ENCODE measurements at regions not wholly inside any gene's neighbourhood (a gene's known extent, or its start where the extent isn't known, plus 50 kb on each side); places are given as distances from the start of the nearest gene placed in this dataset.

- Histone ChIP-seq H3K9me3 (ENCODE audit: control insufficient read depth in 2 of 2, low read length in 2 of 2) (peaks cover 0 to 13% of the 10 kb centered on the region in 2 experiments), H3K4me1 (ENCODE audit: control insufficient read depth, insufficient read depth, low read length, poor library complexity, severe bottlenecking) (no peaks in the 10 kb centered on the region), H3K4me3 (ENCODE audit: low read depth, low read length) (no peak overlapping the region), H3K36me3 (ENCODE audit: control insufficient read depth, insufficient read depth, low read length) (no peaks in the 10 kb centered on the region), H3K27me3 (ENCODE audit: control insufficient read depth, insufficient read depth, low read length) (no peaks in the 10 kb centered on the region), H3K27ac (ENCODE audit: insufficient read depth, low read length, poor library complexity, severe bottlenecking) (no peak overlapping the region)
- H3K9me3 Mint-ChIP-seq: peaks cover 0 to 9% (median 5%) of the 10 kb centered on the region in 7 donors
- H3K4me1 Mint-ChIP-seq: no peaks in the 10 kb centered on the region
- H3K27ac Mint-ChIP-seq: no peak overlapping the region
- no peaks in the 10 kb centered on the region for H3K27me3 Mint-ChIP-seq
- H3K36me3 Mint-ChIP-seq: no peaks in the 10 kb centered on the region
- no peak for DNase-seq
- H3K4me3 Mint-ChIP-seq: no peak overlapping the region
- ATAC-seq (ENCODE audit: low read depth in 2 of 2): no peak
These were observed 500.6 kb downstream of the SI start for GRCh38 chr3:164577667-164578210.

GRCh38 chr3:164572436-164572835, 505.9 kb downstream of the SI start:
- Mint-ChIP-seq H3K27ac (no peak overlapping the region), H3K36me3 (no peaks in the 10 kb centered on the region), H3K9me3 (peaks cover 1 to 16% (median 8%) of the 10 kb centered on the region in 7 donors), H3K27me3 (no peaks in the 10 kb centered on the region), H3K4me1 (no peaks in the 10 kb centered on the region), H3K4me3 (no peak overlapping the region)
- H3K27ac ChIP-seq (ENCODE audit: insufficient read depth, low read length, poor library complexity, severe bottlenecking): no peak overlapping the region
- H3K27me3 ChIP-seq (ENCODE audit: control insufficient read depth, insufficient read depth, low read length): no peaks in the 10 kb centered on the region
- ATAC-seq (ENCODE audit: low read depth in 2 of 2): no peak
- no peaks in the 10 kb centered on the region for H3K4me1 ChIP-seq (ENCODE audit: control insufficient read depth, insufficient read depth, low read length, poor library complexity, severe bottlenecking)
- peaks cover 0 to 4% of the 10 kb centered on the region in 2 experiments for H3K9me3 ChIP-seq (ENCODE audit: control insufficient read depth in 2 of 2, low read length in 2 of 2)
- no peaks in the 10 kb centered on the region for H3K36me3 ChIP-seq (ENCODE audit: control insufficient read depth, insufficient read depth, low read length)
- DNase-seq: no peak
- no peak overlapping the region for H3K4me3 ChIP-seq (ENCODE audit: low read depth, low read length)

- no peaks in the 10 kb centered on the region for H3K27me3 Mint-ChIP-seq
- no peak overlapping the region for H3K27ac ChIP-seq (ENCODE audit: insufficient read depth, low read length, poor library complexity, severe bottlenecking)
- H3K4me3 ChIP-seq (ENCODE audit: low read depth, low read length): no peak overlapping the region
- H3K36me3 Mint-ChIP-seq: no peaks in the 10 kb centered on the region
- H3K36me3 ChIP-seq (ENCODE audit: control insufficient read depth, insufficient read depth, low read length): no peaks in the 10 kb centered on the region
- H3K27me3 ChIP-seq (ENCODE audit: control insufficient read depth, insufficient read depth, low read length): no peaks in the 10 kb centered on the region
- peaks cover 0 to 2% of the 10 kb centered on the region in 2 experiments for H3K9me3 ChIP-seq (ENCODE audit: control insufficient read depth in 2 of 2, low read length in 2 of 2)
- H3K27ac Mint-ChIP-seq: no peak overlapping the region
- H3K4me1 ChIP-seq (ENCODE audit: control insufficient read depth, insufficient read depth, low read length, poor library complexity, severe bottlenecking): no peaks in the 10 kb centered on the region
- no peaks in the 10 kb centered on the region for H3K4me1 Mint-ChIP-seq
- no peak for ATAC-seq (ENCODE audit: low read depth in 2 of 2)
- H3K9me3 Mint-ChIP-seq: peaks cover 0 to 32% (median 3%) of the 10 kb centered on the region in 7 donors
- no peak overlapping the region for H3K4me3 Mint-ChIP-seq
- DNase-seq: no peak
These were observed 527.4 kb downstream of the SI start for GRCh38 chr3:164550857-164551256.

GRCh38 chr3:164539215-164539614, 539.1 kb downstream of the SI start:
- Histone ChIP-seq H3K27ac (ENCODE audit: insufficient read depth, low read length, poor library complexity, severe bottlenecking) (no peak overlapping the region), H3K27me3 (ENCODE audit: control insufficient read depth, insufficient read depth, low read length) (no peaks in the 10 kb centered on the region), H3K36me3 (ENCODE audit: control insufficient read depth, insufficient read depth, low read length) (no peaks in the 10 kb centered on the region), H3K4me1 (ENCODE audit: control insufficient read depth, insufficient read depth, low read length, poor library complexity, severe bottlenecking) (no peaks in the 10 kb centered on the region), H3K9me3 (ENCODE audit: control insufficient read depth in 2 of 2, low read length in 2 of 2) (no peaks in the 10 kb centered on the region), H3K4me3 (ENCODE audit: low read depth, low read length) (no peak overlapping the region)
- Mint-ChIP-seq H3K27ac (no peak overlapping the region), H3K4me1 (no peaks in the 10 kb centered on the region), H3K4me3 (no peak overlapping the region), H3K27me3 (no peaks in the 10 kb centered on the region), H3K9me3 (peaks cover 0 to 27% (median 4%) of the 10 kb centered on the region in 7 donors), H3K36me3 (no peaks in the 10 kb centered on the region)
- ATAC-seq (ENCODE audit: low read depth in 2 of 2): no peak
- no peak for DNase-seq

- Mint-ChIP-seq H3K4me1 (no peaks in the 10 kb centered on the region), H3K36me3 (no peaks in the 10 kb centered on the region), H3K27ac (no peak overlapping the region), H3K4me3 (no peak overlapping the region), H3K27me3 (no peaks in the 10 kb centered on the region), H3K9me3 (peaks cover 0 to 21% (median 4%) of the 10 kb centered on the region in 7 donors)
- no peaks in the 10 kb centered on the region for H3K27me3 ChIP-seq (ENCODE audit: control insufficient read depth, insufficient read depth, low read length)
- no peak for DNase-seq
- H3K4me3 ChIP-seq (ENCODE audit: low read depth, low read length): no peak overlapping the region
- ATAC-seq (ENCODE audit: low read depth in 2 of 2): no peak
- no peak overlapping the region for H3K27ac ChIP-seq (ENCODE audit: insufficient read depth, low read length, poor library complexity, severe bottlenecking)
- H3K36me3 ChIP-seq (ENCODE audit: control insufficient read depth, insufficient read depth, low read length): no peaks in the 10 kb centered on the region
- H3K9me3 ChIP-seq (ENCODE audit: control insufficient read depth in 2 of 2, low read length in 2 of 2): no peaks in the 10 kb centered on the region
- no peaks in the 10 kb centered on the region for H3K4me1 ChIP-seq (ENCODE audit: control insufficient read depth, insufficient read depth, low read length, poor library complexity, severe bottlenecking)
These were observed 540.8 kb downstream of the SI start for GRCh38 chr3:164537485-164537884.

- no peak overlapping the region for H3K27ac ChIP-seq (ENCODE audit: insufficient read depth, low read length, poor library complexity, severe bottlenecking)
- H3K4me3 ChIP-seq (ENCODE audit: low read depth, low read length): no peak overlapping the region
- no peak overlapping the region for H3K4me3 Mint-ChIP-seq
- H3K9me3 Mint-ChIP-seq: peaks cover 0 to 15% (median 3%) of the 10 kb centered on the region in 7 donors
- H3K36me3 Mint-ChIP-seq: no peaks in the 10 kb centered on the region
- peaks cover 0 to 3% of the 10 kb centered on the region in 2 experiments for H3K9me3 ChIP-seq (ENCODE audit: control insufficient read depth in 2 of 2, low read length in 2 of 2)
- no peak for ATAC-seq (ENCODE audit: low read depth in 2 of 2)
- H3K27me3 ChIP-seq (ENCODE audit: control insufficient read depth, insufficient read depth, low read length): no peaks in the 10 kb centered on the region
- no peaks in the 10 kb centered on the region for H3K4me1 ChIP-seq (ENCODE audit: control insufficient read depth, insufficient read depth, low read length, poor library complexity, severe bottlenecking)
- H3K27ac Mint-ChIP-seq: peak overlapping the region in 1 of 3 donors; percentile 32
- DNase-seq: no peak
- H3K27me3 Mint-ChIP-seq: no peaks in the 10 kb centered on the region
- H3K36me3 ChIP-seq (ENCODE audit: control insufficient read depth, insufficient read depth, low read length): no peaks in the 10 kb centered on the region
- no peaks in the 10 kb centered on the region for H3K4me1 Mint-ChIP-seq
These were observed 545.0 kb downstream of the SI start for GRCh38 chr3:164533275-164533674.

GRCh38 chr3:164526250-164526649, 552.0 kb downstream of the SI start:
- H3K27ac Mint-ChIP-seq: no peak overlapping the region
- no peaks in the 10 kb centered on the region for H3K27me3 Mint-ChIP-seq
- ATAC-seq (ENCODE audit: low read depth in 2 of 2): no peak
- Histone ChIP-seq H3K4me3 (ENCODE audit: low read depth, low read length) (no peak overlapping the region), H3K27me3 (ENCODE audit: control insufficient read depth, insufficient read depth, low read length) (no peaks in the 10 kb centered on the region), H3K27ac (ENCODE audit: insufficient read depth, low read length, poor library complexity, severe bottlenecking) (no peak overlapping the region), H3K9me3 (ENCODE audit: control insufficient read depth in 2 of 2, low read length in 2 of 2) (peaks cover 3 to 12% of the 10 kb centered on the region in 2 experiments), H3K36me3 (ENCODE audit: control insufficient read depth, insufficient read depth, low read length) (no peaks in the 10 kb centered on the region), H3K4me1 (ENCODE audit: control insufficient read depth, insufficient read depth, low read length, poor library complexity, severe bottlenecking) (no peaks in the 10 kb centered on the region)
- H3K36me3 Mint-ChIP-seq: no peaks in the 10 kb centered on the region
- peaks cover 2 to 24% (median 5%) of the 10 kb centered on the region in 7 donors for H3K9me3 Mint-ChIP-seq
- no peak overlapping the region for H3K4me3 Mint-ChIP-seq
- H3K4me1 Mint-ChIP-seq: no peaks in the 10 kb centered on the region
- DNase-seq: no peak

- Histone ChIP-seq H3K27me3 (ENCODE audit: control insufficient read depth, insufficient read depth, low read length) (no peaks in the 10 kb centered on the region), H3K9me3 (ENCODE audit: control insufficient read depth in 2 of 2, low read length in 2 of 2) (peaks cover 0 to 28% of the 10 kb centered on the region in 2 experiments), H3K36me3 (ENCODE audit: control insufficient read depth, insufficient read depth, low read length) (no peaks in the 10 kb centered on the region), H3K27ac (ENCODE audit: insufficient read depth, low read length, poor library complexity, severe bottlenecking) (no peak overlapping the region), H3K4me1 (ENCODE audit: control insufficient read depth, insufficient read depth, low read length, poor library complexity, severe bottlenecking) (no peaks in the 10 kb centered on the region), H3K4me3 (ENCODE audit: low read depth, low read length) (no peak overlapping the region)
- Mint-ChIP-seq H3K4me3 (no peak overlapping the region), H3K4me1 (no peaks in the 10 kb centered on the region), H3K27me3 (no peaks in the 10 kb centered on the region), H3K27ac (no peak overlapping the region), H3K9me3 (peaks cover 2 to 18% (median 4%) of the 10 kb centered on the region in 7 donors), H3K36me3 (no peaks in the 10 kb centered on the region)
- no peak for ATAC-seq (ENCODE audit: low read depth in 2 of 2)
- no peak for DNase-seq
These were observed 554.1 kb downstream of the SI start for GRCh38 chr3:164524201-164524600.

All from CD4-positive, CD25-positive, alpha-beta regulatory T cell (primary cell).